ENCODE measurements at regions not wholly inside any gene's neighbourhood (a gene's known extent, or its start where the extent isn't known, plus 50 kb on each side); places are given as distances from the start of the nearest gene placed in this dataset.

DNA sequence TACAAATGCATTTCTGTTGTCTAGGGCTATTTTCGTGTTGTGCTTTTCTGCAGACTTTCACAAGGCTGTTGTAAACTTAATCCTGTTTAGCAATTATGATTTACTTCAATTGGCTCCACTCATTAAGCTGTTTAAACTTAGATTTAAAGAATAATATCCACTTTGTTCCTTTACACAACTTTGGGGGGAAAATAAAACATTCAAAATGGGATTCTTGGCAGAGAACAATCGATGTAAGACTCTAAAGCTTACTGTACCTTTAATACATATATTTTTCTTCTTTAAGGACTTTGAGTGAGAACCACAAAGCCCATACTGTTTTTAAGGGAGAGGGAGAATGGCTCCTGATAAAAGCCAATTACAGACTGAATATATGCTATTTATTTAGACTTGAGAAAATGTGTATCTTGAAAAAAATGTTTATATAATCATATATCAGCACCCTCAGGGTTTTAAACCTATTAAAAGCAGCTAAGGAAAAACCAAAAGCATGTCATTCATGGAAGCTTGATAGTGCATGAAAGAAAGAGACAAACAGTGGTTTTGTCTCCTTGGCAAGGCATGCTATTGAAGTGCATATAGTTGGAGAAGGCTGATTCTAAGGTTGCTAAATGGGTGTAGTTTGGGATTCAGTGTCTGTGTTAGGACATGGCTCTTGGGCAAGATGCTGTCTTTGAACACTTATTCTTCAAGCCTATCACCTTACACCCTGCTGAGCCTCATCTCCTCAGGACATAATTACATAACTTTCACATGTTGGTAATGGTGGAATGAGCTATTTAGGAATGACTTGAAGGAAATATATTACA is 293.4 kb upstream of the TBC1D5 start:
- Mint-ChIP-seq H3K9me3 (no peaks in the 10 kb centered on the region), H3K4me3 (no peak overlapping the region), H3K4me1 (ENCODE audit: low read depth) (peaks cover 10% of the 10 kb centered on the region), H3K36me3 (ENCODE audit: low read depth) (no peaks in the 10 kb centered on the region), H3K27me3 (ENCODE audit: low read depth) (peaks cover under 1% of the 10 kb centered on the region), H3K27ac (no peak overlapping the region)
- intact Hi-C loops (cut with micrococcal nuclease), result no loop called here
- CTCF ChIA-PET, result interaction anchor here (0.9 kb wide), 1 partner anchor 12 kb away, joined by 3 read pairs; no protein-coding TSS in a partner anchor
- DNase-seq, result no peak

DNA sequence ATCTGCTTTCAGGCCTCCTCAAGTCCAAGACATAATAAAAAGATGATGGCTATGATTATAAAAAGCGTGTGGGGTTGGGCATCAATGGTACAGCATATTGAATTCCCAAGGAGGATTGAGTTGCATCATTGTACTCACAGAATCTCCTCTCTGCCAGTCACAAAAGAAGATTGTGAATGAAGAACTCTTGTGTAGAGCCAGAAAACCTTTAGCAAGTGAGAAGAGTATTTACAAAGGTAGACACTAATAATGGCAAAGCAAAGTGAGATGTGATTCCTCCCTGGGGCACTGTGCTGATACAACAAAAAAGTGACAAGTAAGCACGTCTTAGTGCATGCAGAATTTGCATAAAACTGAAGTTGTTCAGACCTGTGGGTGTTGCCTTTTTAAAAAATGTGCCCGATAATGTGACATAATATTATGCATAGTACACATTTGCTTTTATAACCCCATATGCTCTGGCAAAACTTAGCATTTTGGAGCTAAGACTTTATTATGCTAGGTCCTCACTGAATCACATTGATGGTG is 291.2 kb upstream of the TBC1D5 start:
- CTCF ChIA-PET, result no interaction called here
- Mint-ChIP-seq H3K9me3 (no peaks in the 10 kb centered on the region), H3K36me3 (ENCODE audit: low read depth) (no peaks in the 10 kb centered on the region), H3K27me3 (ENCODE audit: low read depth) (no peaks in the 10 kb centered on the region), H3K27ac (no peak overlapping the region), H3K4me3 (no peak overlapping the region), H3K4me1 (ENCODE audit: low read depth) (peaks cover 10% of the 10 kb centered on the region)
- no peak for DNase-seq
- intact Hi-C loops (cut with micrococcal nuclease), result no loop called here

DNA sequence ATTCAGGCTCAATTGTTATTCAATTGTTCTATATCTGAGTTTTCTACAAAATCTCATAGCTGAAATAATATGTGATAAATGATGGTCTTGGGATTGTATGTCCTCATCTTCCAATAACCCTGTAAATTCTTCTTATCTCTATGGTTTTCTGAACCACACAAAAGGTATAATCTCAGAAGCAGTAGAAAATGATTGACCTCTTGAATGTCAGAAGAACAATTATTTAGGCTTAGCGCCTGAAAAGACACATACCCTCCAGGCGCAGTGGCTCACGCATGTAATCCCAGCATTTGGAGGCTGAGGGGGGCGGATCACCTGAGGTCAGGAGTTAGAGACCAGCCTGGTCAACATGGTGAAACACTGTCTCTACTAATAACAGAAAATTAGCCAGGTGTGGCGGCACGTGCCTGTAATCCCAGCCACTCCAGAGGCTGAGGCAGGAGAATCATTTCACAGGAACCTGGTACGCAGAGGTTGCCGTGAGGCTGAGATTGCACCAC is 288.0 kb upstream of the TBC1D5 start:
- Mint-ChIP-seq H3K4me1 (ENCODE audit: low read depth) (no peaks in the 10 kb centered on the region), H3K27ac (no peak overlapping the region), H3K27me3 (ENCODE audit: low read depth) (peaks cover 2% of the 10 kb centered on the region), H3K36me3 (ENCODE audit: low read depth) (no peaks in the 10 kb centered on the region), H3K9me3 (no peaks in the 10 kb centered on the region), H3K4me3 (no peak overlapping the region)
- CTCF ChIA-PET, result no interaction called here
- DNase-seq, result no peak
- intact Hi-C loops (cut with micrococcal nuclease), result no loop called here

DNA sequence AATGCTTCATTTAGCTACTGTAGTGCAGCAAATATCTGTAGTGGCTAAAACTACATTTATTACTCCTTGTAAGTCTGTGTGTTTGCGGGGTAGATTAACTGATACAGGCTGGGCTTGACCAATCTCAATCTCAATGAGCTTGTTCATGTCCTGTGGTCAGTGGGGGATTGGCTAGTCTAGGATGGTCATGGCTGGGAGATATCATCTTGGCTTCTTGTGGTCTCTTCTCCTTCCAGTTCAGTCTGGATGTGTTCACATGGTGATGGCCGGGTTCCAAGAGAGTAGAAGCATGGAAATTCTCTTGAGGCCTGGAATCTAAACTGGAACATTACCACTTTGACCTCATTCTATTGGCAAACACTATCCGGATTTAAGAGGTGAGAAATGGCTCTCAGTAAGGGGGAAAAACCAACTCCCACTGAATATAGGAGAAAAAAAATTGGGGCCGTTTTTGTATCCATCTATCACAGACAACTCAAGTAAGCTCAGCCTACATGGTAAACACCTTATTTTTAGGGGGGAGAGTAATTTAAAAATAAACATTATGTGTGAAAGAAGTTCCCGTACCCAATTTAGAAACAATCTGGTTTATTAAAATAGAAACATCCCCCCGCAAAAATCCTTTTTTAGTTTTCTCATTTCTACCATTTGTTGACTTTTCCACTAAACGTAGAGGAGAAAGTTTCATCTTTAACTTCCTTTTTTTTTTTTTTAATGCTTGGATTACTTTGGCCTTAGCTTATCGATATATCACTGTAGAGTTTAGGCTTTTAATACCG is 284.9 kb upstream of the TBC1D5 start:
- CTCF ChIA-PET, result interaction anchor here (0.6 kb wide), 1 partner anchor 1074 kb away, joined by 4 read pairs; no protein-coding TSS in a partner anchor
- Mint-ChIP-seq H3K27me3 (ENCODE audit: low read depth) (peaks cover 5% of the 10 kb centered on the region), H3K9me3 (no peaks in the 10 kb centered on the region), H3K4me1 (ENCODE audit: low read depth) (no peaks in the 10 kb centered on the region), H3K36me3 (ENCODE audit: low read depth) (no peaks in the 10 kb centered on the region), H3K4me3 (no peak overlapping the region), H3K27ac (no peak overlapping the region)
- no peak for DNase-seq
- intact Hi-C loops (cut with micrococcal nuclease), result no loop called here

DNA sequence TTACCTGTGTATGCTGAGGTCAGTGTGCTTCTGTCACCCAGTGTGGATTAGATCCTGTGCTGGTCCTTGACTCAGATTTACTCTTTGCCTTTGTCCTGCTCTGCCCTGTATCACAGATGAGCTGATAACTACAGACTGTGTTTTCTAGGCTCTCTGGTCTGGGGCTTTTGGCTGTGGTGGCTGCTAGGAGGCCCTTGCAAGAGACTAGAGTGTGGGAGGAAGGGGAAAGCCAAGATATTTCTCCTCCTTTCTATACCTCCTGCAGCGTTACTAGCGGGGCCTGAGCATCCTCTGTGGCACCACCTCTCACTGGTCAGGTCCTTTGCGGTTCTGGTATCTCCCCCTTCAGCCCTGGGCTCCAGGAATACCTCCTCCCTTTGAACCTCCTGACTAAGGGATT is 282.3 kb upstream of the TBC1D5 start:
- no peaks in the 10 kb centered on the region for H3K9me3 Mint-ChIP-seq
- no peaks in the 10 kb centered on the region for H3K4me1 Mint-ChIP-seq (ENCODE audit: low read depth)
- no peak overlapping the region for H3K27ac Mint-ChIP-seq
- H3K27me3 Mint-ChIP-seq (ENCODE audit: low read depth), result peaks cover 8% of the 10 kb centered on the region
- no peak overlapping the region for H3K4me3 Mint-ChIP-seq
- H3K36me3 Mint-ChIP-seq (ENCODE audit: low read depth), result no peaks in the 10 kb centered on the region
- intact Hi-C loops (cut with micrococcal nuclease), result no loop called here
- no peak for DNase-seq
- CTCF ChIA-PET, result interaction anchor here (0.6 kb wide), 1 partner anchor 210 kb away, joined by 6 read pairs; no protein-coding TSS in a partner anchor

DNA sequence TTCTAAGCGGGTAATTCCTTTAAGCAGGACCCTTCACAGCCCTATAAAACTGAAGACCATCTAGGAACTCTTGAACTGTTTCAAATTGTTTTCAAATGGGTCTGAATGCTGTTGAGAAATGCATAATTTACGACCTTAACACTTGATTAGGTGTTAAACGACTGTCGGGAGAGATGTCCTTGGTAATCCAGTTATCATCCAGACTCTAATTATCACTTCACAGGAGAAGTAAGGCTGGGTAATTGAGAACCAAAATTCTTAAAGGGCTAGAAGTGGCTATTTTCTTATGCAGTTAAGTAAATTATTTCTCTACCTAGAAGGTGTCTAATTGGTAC is 276.7 kb upstream of the TBC1D5 start:
- intact Hi-C loops (cut with micrococcal nuclease), result no loop called here
- Mint-ChIP-seq H3K9me3 (no peaks in the 10 kb centered on the region), H3K4me3 (no peak overlapping the region), H3K27me3 (ENCODE audit: low read depth) (peaks cover 11% of the 10 kb centered on the region), H3K4me1 (ENCODE audit: low read depth) (no peaks in the 10 kb centered on the region), H3K27ac (no peak overlapping the region), H3K36me3 (ENCODE audit: low read depth) (no peaks in the 10 kb centered on the region)
- DNase-seq, result no peak
- CTCF ChIA-PET, result no interaction called here

DNA sequence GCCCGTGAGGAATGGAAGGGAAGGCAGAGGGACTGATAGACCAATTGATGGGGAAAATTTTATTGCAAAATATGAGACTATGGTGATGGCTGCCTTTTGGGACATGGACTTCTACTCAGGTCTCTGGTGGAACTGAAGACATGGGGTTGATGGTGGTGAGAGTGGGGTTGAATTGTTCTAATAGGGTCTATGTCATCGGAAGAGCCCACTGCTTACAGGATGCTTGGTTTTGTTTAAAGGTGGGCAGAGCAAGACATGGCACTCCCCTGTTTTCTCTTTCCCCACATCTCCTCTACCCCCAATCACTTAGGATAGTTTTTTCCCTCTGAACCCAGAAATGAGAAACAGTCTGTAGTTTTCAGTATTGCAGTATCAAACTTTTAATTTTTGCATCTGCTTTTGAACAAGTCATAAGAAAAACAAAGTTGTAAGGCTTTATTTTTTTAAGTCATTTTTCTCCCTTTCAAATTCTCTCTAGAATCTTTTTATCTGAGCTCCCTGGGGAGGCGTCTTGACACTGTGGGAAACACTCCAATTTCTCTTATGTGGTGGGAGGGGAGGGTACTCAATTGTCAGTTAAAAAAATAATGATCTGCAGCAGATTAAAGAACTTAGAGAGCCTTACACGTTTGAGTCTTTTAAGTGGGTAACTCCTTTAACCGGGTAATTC is 276.2 kb upstream of the TBC1D5 start:
- CTCF ChIA-PET, result no interaction called here
- no peak overlapping the region for H3K27ac Mint-ChIP-seq
- H3K4me3 Mint-ChIP-seq, result no peak overlapping the region
- H3K36me3 Mint-ChIP-seq (ENCODE audit: low read depth), result no peaks in the 10 kb centered on the region
- H3K4me1 Mint-ChIP-seq (ENCODE audit: low read depth), result no peaks in the 10 kb centered on the region
- intact Hi-C loops (cut with micrococcal nuclease), result no loop called here
- H3K27me3 Mint-ChIP-seq (ENCODE audit: low read depth), result peaks cover 11% of the 10 kb centered on the region
- no peaks in the 10 kb centered on the region for H3K9me3 Mint-ChIP-seq
- DNase-seq, result no peak

DNA sequence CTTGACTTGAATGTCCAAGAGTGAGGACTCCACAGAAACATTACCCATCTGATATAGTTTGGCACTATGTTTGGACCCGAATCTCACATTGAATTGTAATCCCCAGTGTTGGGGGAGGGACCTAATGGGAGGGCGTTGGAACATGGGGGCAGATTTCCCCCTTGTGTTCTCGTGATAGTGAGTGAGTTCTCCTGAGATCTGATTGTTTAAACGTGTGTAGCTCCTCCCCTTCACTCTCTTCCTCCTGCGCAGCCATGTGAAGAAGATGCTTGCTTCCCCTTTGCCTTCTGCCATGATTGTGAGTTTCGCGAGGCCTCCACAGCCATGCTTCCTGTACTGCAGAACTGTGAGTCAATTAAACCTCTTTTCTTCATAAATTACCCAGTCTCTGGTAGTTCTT is 273.9 kb upstream of the TBC1D5 start:
- Mint-ChIP-seq H3K27ac (no peak overlapping the region), H3K9me3 (no peaks in the 10 kb centered on the region), H3K36me3 (ENCODE audit: low read depth) (no peaks in the 10 kb centered on the region), H3K27me3 (ENCODE audit: low read depth) (peaks cover 11% of the 10 kb centered on the region), H3K4me1 (ENCODE audit: low read depth) (no peaks in the 10 kb centered on the region), H3K4me3 (no peak overlapping the region)
- intact Hi-C loops (cut with micrococcal nuclease), result no loop called here
- CTCF ChIA-PET, result no interaction called here
- DNase-seq, result no peak

DNA sequence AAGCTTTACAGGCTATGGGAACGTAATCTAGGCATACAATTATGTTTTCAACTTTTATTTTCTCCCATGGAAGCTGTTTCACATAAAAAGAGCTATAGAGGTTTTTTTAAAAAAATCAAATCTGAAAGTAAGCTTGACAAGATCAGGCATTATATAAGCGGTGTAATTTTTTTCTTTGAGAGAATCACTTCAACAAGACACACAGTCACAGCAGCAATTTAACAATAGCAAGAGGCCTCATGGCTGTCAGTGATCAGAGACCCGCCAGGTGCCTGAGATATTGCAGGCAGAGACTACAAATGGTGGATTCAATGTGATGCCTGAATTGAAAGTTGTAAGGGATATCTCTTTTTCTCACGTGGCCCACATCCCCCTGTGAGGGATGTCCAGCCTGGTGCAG is 270.5 kb upstream of the TBC1D5 start:
- CTCF ChIA-PET, result no interaction called here
- no peak overlapping the region for H3K4me3 Mint-ChIP-seq
- intact Hi-C loops (cut with micrococcal nuclease), result no loop called here
- DNase-seq, result no peak
- H3K4me1 Mint-ChIP-seq (ENCODE audit: low read depth), result no peaks in the 10 kb centered on the region
- H3K27ac Mint-ChIP-seq, result no peak overlapping the region
- H3K36me3 Mint-ChIP-seq (ENCODE audit: low read depth), result no peaks in the 10 kb centered on the region
- H3K27me3 Mint-ChIP-seq (ENCODE audit: low read depth), result no peaks in the 10 kb centered on the region
- H3K9me3 Mint-ChIP-seq, result no peaks in the 10 kb centered on the region

DNA sequence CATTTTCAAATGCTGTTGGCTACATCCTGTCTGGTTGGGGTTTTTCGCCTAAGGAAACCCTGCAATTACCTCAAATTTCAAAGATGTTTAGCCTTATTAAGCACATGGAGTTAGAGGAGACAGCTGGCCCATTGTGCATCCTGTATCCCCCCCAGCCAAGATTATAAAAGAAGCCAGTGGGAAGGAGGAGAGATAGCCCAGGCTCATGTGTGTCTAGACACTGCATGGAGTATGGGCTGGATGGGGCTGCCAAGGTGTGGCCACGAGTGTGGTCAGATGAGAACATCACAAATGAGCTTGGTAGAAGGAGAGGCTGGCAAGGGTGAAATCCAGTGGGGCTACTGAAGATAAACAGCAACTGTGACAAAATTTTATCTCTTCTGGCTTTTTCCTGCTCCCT is 270.0 kb upstream of the TBC1D5 start:
- Mint-ChIP-seq H3K27ac (no peak overlapping the region), H3K4me3 (no peak overlapping the region), H3K4me1 (ENCODE audit: low read depth) (no peaks in the 10 kb centered on the region), H3K9me3 (no peaks in the 10 kb centered on the region), H3K36me3 (ENCODE audit: low read depth) (no peaks in the 10 kb centered on the region), H3K27me3 (ENCODE audit: low read depth) (no peaks in the 10 kb centered on the region)
- intact Hi-C loops (cut with micrococcal nuclease), result no loop called here
- CTCF ChIA-PET, result no interaction called here
- no peak for DNase-seq

DNA sequence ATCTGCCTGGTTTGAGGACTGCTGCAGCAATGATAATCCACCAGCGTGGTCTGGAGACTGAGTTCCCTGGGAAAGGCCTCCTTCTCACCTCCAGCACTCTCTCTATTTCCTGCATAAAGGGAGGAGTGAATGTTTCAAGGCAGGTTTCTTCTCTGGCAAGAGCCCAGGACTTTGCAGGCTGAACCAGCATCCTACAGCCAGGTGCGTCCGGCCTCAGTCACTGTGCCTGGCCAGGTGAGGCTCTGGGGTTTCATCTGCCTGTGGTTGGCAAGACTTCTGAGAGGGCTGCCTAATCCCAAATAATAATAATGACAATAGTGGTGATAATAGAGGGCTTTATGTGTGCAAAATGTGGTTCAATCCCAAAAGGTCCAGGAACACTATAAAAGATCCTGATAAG is 269.0 kb upstream of the TBC1D5 start:
- intact Hi-C loops (cut with micrococcal nuclease), result no loop called here
- H3K4me3 Mint-ChIP-seq, result no peak overlapping the region
- no peaks in the 10 kb centered on the region for H3K27me3 Mint-ChIP-seq (ENCODE audit: low read depth)
- CTCF ChIA-PET, result no interaction called here
- H3K4me1 Mint-ChIP-seq (ENCODE audit: low read depth), result no peaks in the 10 kb centered on the region
- no peak for DNase-seq
- no peaks in the 10 kb centered on the region for H3K36me3 Mint-ChIP-seq (ENCODE audit: low read depth)
- H3K27ac Mint-ChIP-seq, result no peak overlapping the region
- H3K9me3 Mint-ChIP-seq, result no peaks in the 10 kb centered on the region

DNA sequence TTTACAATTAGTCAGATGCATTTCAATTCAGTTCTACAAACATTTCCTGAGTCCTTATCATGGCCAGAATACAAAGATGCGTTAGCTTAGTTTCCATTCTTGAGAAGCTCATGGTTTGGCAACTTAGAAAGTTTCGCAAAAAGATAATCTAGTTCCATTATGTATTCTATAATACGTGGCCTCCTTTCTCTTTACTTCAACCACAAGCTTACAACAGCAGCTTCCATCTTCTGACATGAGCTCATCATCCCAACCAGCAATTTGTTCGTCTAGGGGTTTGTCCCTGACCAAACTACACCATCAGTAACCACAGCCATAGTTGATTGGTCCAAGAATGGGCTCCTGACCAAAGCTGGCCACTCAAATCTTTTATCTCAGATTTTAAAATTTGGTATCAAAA is 267.6 kb upstream of the TBC1D5 start:
- Mint-ChIP-seq H3K27ac (no peak overlapping the region), H3K9me3 (no peaks in the 10 kb centered on the region), H3K36me3 (ENCODE audit: low read depth) (no peaks in the 10 kb centered on the region), H3K4me1 (ENCODE audit: low read depth) (no peaks in the 10 kb centered on the region), H3K4me3 (no peak overlapping the region), H3K27me3 (ENCODE audit: low read depth) (no peaks in the 10 kb centered on the region)
- intact Hi-C loops (cut with micrococcal nuclease), result no loop called here
- CTCF ChIA-PET, result no interaction called here
- no peak for DNase-seq

Data from activated naive CD4-positive, alpha-beta T cell treated with anti-CD3 and anti-CD28 coated beads for 36 hours (primary cell).